Memory B cell (primary cell): ENCODE measurements at regions not wholly inside any gene's neighbourhood (a gene's known extent, or its start where the extent isn't known, plus 50 kb on each side); places are given as distances from the start of the nearest gene placed in this dataset.

Experiments
- ATAC-seq: fragments of 150-1000 bp; cut with Tn5 transposase; 2 replicates; pipeline ENCODE4 v1.10.0; 2021; ENCODE audit warnings: low read depth, mild to moderate bottlenecking, moderate library complexity
- DNase-seq, 2 donors: peaks; one replicate each; pipeline ENCODE4 v3.0.0; 2022; ENCODE audit warnings: low spot score in 2 of 2
- H3K27ac Mint-ChIP-seq: one replicate; pipeline ENCODE4 v1.8.0; 2022; ENCODE audit warnings: mild to moderate bottlenecking, moderate library complexity, mixed read lengths
- H3K27me3 Mint-ChIP-seq: one replicate; pipeline ENCODE4 v1.8.0; 2022; ENCODE audit warnings: mixed read lengths
- H3K36me3 Mint-ChIP-seq: one replicate; pipeline ENCODE4 v1.8.0; 2022; ENCODE audit warnings: mild to moderate bottlenecking, mixed read lengths
- H3K4me1 Mint-ChIP-seq: one replicate; pipeline ENCODE4 v1.8.0; 2022; ENCODE audit warnings: mixed read lengths
- H3K4me3 Mint-ChIP-seq: one replicate; pipeline ENCODE4 v1.8.0; 2022; ENCODE audit warnings: mild to moderate bottlenecking, moderate library complexity, mixed read lengths
- H3K9me3 Mint-ChIP-seq: one replicate; pipeline ENCODE4 v1.8.0; 2022; ENCODE audit warnings: mixed read lengths

GRCh38 chr5:57785946-57786345 is 303.3 kb upstream of the ACTBL2 start:
- no peaks in the 10 kb centered on the region for H3K9me3 Mint-ChIP-seq
- DNase-seq (no peak), ATAC-seq (no peak)
- H3K27me3 Mint-ChIP-seq = peaks cover 4% of the 10 kb centered on the region
- H3K4me3 Mint-ChIP-seq = no peak overlapping the region
- H3K4me1 Mint-ChIP-seq = no peaks in the 10 kb centered on the region
- H3K27ac Mint-ChIP-seq = no peak overlapping the region
- H3K36me3 Mint-ChIP-seq = no peaks in the 10 kb centered on the region

GRCh38 chr5:57784121-57784520 is 301.5 kb upstream of the ACTBL2 start:
- Mint-ChIP-seq H3K9me3 (no peaks in the 10 kb centered on the region), H3K4me3 (no peak overlapping the region), H3K27ac (no peak overlapping the region), H3K4me1 (no peaks in the 10 kb centered on the region), H3K27me3 (peaks cover 2% of the 10 kb centered on the region), H3K36me3 (no peaks in the 10 kb centered on the region)
- ATAC-seq (no peak), DNase-seq (no peak)

- DNase-seq = no peak
- no peak for ATAC-seq
- no peaks in the 10 kb centered on the region for H3K36me3 Mint-ChIP-seq
- peaks cover 2% of the 10 kb centered on the region for H3K27me3 Mint-ChIP-seq
- H3K27ac Mint-ChIP-seq = no peak overlapping the region
- no peaks in the 10 kb centered on the region for H3K9me3 Mint-ChIP-seq
- H3K4me3 Mint-ChIP-seq = no peak overlapping the region
- H3K4me1 Mint-ChIP-seq = no peaks in the 10 kb centered on the region
These were observed 301.1 kb upstream of the ACTBL2 start for GRCh38 chr5:57783693-57784092.

GRCh38 chr5:57780961-57781325 is 298.3 kb upstream of the ACTBL2 start:
- ATAC-seq (no peak), DNase-seq (no peak)
- peaks cover 2% of the 10 kb centered on the region for H3K27me3 Mint-ChIP-seq
- H3K27ac Mint-ChIP-seq = no peak overlapping the region
- no peak overlapping the region for H3K4me3 Mint-ChIP-seq
- no peaks in the 10 kb centered on the region for H3K4me1 Mint-ChIP-seq
- H3K9me3 Mint-ChIP-seq = no peaks in the 10 kb centered on the region
- H3K36me3 Mint-ChIP-seq = no peaks in the 10 kb centered on the region

GRCh38 chr5:57780306-57780960 is 297.8 kb upstream of the ACTBL2 start:
- Mint-ChIP-seq H3K27ac (no peak overlapping the region), H3K4me3 (no peak overlapping the region), H3K27me3 (peaks cover 2% of the 10 kb centered on the region), H3K4me1 (no peaks in the 10 kb centered on the region), H3K9me3 (no peaks in the 10 kb centered on the region), H3K36me3 (no peaks in the 10 kb centered on the region)
- ATAC-seq (no peak), DNase-seq (no peak)

GRCh38 chr5:57779383-57780223 is 297.0 kb upstream of the ACTBL2 start:
- ATAC-seq (peak; percentile 50), DNase-seq (peak in 1 of 2 donors; percentile 4)
- H3K4me1 Mint-ChIP-seq = no peaks in the 10 kb centered on the region
- H3K36me3 Mint-ChIP-seq = no peaks in the 10 kb centered on the region
- H3K27ac Mint-ChIP-seq = no peak overlapping the region
- no peaks in the 10 kb centered on the region for H3K9me3 Mint-ChIP-seq
- peaks cover 2% of the 10 kb centered on the region for H3K27me3 Mint-ChIP-seq
- H3K4me3 Mint-ChIP-seq = no peak overlapping the region

- Mint-ChIP-seq H3K9me3 (no peaks in the 10 kb centered on the region), H3K4me1 (no peaks in the 10 kb centered on the region), H3K27ac (no peak overlapping the region), H3K4me3 (no peak overlapping the region), H3K36me3 (no peaks in the 10 kb centered on the region), H3K27me3 (no peaks in the 10 kb centered on the region)
- DNase-seq (no peak), ATAC-seq (no peak)
These were observed 296.0 kb upstream of the ACTBL2 start for GRCh38 chr5:57778501-57779091.

- no peak overlapping the region for H3K27ac Mint-ChIP-seq
- no peaks in the 10 kb centered on the region for H3K9me3 Mint-ChIP-seq
- ATAC-seq (no peak), DNase-seq (no peak)
- no peaks in the 10 kb centered on the region for H3K27me3 Mint-ChIP-seq
- no peak overlapping the region for H3K4me3 Mint-ChIP-seq
- H3K36me3 Mint-ChIP-seq = no peaks in the 10 kb centered on the region
- H3K4me1 Mint-ChIP-seq = no peaks in the 10 kb centered on the region
These were observed 294.6 kb upstream of the ACTBL2 start for GRCh38 chr5:57777174-57777581.

- no peak overlapping the region for H3K27ac Mint-ChIP-seq
- H3K27me3 Mint-ChIP-seq = no peaks in the 10 kb centered on the region
- ATAC-seq (no peak), DNase-seq (no peak)
- H3K36me3 Mint-ChIP-seq = no peaks in the 10 kb centered on the region
- H3K4me1 Mint-ChIP-seq = no peaks in the 10 kb centered on the region
- H3K4me3 Mint-ChIP-seq = no peak overlapping the region
- no peaks in the 10 kb centered on the region for H3K9me3 Mint-ChIP-seq
These were observed 293.4 kb upstream of the ACTBL2 start for GRCh38 chr5:57776035-57776434.

- Mint-ChIP-seq H3K36me3 (no peaks in the 10 kb centered on the region), H3K4me3 (no peak overlapping the region), H3K27me3 (peaks cover under 1% of the 10 kb centered on the region), H3K27ac (no peak overlapping the region), H3K9me3 (no peaks in the 10 kb centered on the region), H3K4me1 (no peaks in the 10 kb centered on the region)
- ATAC-seq (no peak), DNase-seq (no peak)
These were observed 291.8 kb upstream of the ACTBL2 start for GRCh38 chr5:57774439-57774838.

GRCh38 chr5:57772512-57772911 is 289.9 kb upstream of the ACTBL2 start:
- DNase-seq = no peak
- Mint-ChIP-seq H3K36me3 (no peaks in the 10 kb centered on the region), H3K4me3 (no peak overlapping the region), H3K9me3 (no peaks in the 10 kb centered on the region), H3K27me3 (peaks cover 4% of the 10 kb centered on the region), H3K4me1 (no peaks in the 10 kb centered on the region), H3K27ac (no peak overlapping the region)
- no peak for ATAC-seq

GRCh38 chr5:57770039-57770438 is 287.4 kb upstream of the ACTBL2 start:
- DNase-seq = no peak
- H3K27ac Mint-ChIP-seq = no peak overlapping the region
- H3K4me1 Mint-ChIP-seq = no peaks in the 10 kb centered on the region
- no peak overlapping the region for H3K4me3 Mint-ChIP-seq
- ATAC-seq = no peak
- H3K27me3 Mint-ChIP-seq = peaks cover 4% of the 10 kb centered on the region
- H3K9me3 Mint-ChIP-seq = no peaks in the 10 kb centered on the region
- H3K36me3 Mint-ChIP-seq = no peaks in the 10 kb centered on the region

- ATAC-seq (no peak), DNase-seq (no peak)
- Mint-ChIP-seq H3K9me3 (no peaks in the 10 kb centered on the region), H3K27me3 (peaks cover 4% of the 10 kb centered on the region), H3K4me3 (no peak overlapping the region), H3K36me3 (no peaks in the 10 kb centered on the region), H3K4me1 (no peaks in the 10 kb centered on the region), H3K27ac (no peak overlapping the region)
These were observed 286.1 kb upstream of the ACTBL2 start for GRCh38 chr5:57768745-57769144.

- no peaks in the 10 kb centered on the region for H3K36me3 Mint-ChIP-seq
- no peak overlapping the region for H3K4me3 Mint-ChIP-seq
- H3K27me3 Mint-ChIP-seq = peaks cover 4% of the 10 kb centered on the region
- DNase-seq (no peak), ATAC-seq (no peak)
- H3K27ac Mint-ChIP-seq = no peak overlapping the region
- no peaks in the 10 kb centered on the region for H3K4me1 Mint-ChIP-seq
- no peaks in the 10 kb centered on the region for H3K9me3 Mint-ChIP-seq
These were observed 282.0 kb upstream of the ACTBL2 start for GRCh38 chr5:57764479-57765089.
